ENCODE measurements at regions not wholly inside any gene's neighbourhood (a gene's known extent, or its start where the extent isn't known, plus 50 kb on each side); places are given as distances from the start of the nearest gene placed in this dataset.
"Not testable (repeated sequence)": the region's sequence is repeated elsewhere in the genome, so short reads cannot be mapped to it uniquely, and the experiment has no call there.

GRCh38 chr3:117052395-117052794 lies 342.8 kb downstream of the TUSC7 start:
- H3K36me3 ChIP-seq (ENCODE audit: control insufficient read depth in 2 of 3, insufficient read depth in 3 of 3, low read length in 3 of 3) = no peaks in the 10 kb centered on the region
- no peak for DNase-seq
- intact Hi-C loops (cut with DNase I) = no loop called here
- H3K9ac ChIP-seq (ENCODE audit: low read length in 3 of 3) = no peak overlapping the region
- H3K4me3 ChIP-seq (ENCODE audit: low read length in 3 of 3) = no peak overlapping the region
- FAIRE-seq = no peak
- TF ChIP-seq, protein P1, sequence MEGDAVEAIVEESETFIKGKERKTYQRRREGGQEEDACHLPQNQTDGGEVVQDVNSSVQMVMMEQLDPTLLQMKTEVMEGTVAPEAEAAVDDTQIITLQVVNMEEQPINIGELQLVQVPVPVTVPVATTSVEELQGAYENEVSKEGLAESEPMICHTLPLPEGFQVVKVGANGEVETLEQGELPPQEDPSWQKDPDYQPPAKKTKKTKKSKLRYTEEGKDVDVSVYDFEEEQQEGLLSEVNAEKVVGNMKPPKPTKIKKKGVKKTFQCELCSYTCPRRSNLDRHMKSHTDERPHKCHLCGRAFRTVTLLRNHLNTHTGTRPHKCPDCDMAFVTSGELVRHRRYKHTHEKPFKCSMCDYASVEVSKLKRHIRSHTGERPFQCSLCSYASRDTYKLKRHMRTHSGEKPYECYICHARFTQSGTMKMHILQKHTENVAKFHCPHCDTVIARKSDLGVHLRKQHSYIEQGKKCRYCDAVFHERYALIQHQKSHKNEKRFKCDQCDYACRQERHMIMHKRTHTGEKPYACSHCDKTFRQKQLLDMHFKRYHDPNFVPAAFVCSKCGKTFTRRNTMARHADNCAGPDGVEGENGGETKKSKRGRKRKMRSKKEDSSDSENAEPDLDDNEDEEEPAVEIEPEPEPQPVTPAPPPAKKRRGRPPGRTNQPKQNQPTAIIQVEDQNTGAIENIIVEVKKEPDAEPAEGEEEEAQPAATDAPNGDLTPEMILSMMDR (IDR thresholded peaks at IDR 0.05; ENCODE audit: borderline replicate concordance, extremely low read depth, insufficient read depth) = no peak
- no peak overlapping the region for H3K27ac ChIP-seq (ENCODE audit: low read depth in 2 of 2, low read length in 2 of 2)
- no peaks in the 10 kb centered on the region for H3K27me3 ChIP-seq (ENCODE audit: control insufficient read depth, insufficient read depth, low read length)
- H3K4me1 ChIP-seq (ENCODE audit: control insufficient read depth in 2 of 3, insufficient read depth in 2 of 3, low read depth in 1 of 3, low read length in 3 of 3) = no peaks in the 10 kb centered on the region
- no peaks in the 10 kb centered on the region for H3K9me3 ChIP-seq (ENCODE audit: control insufficient read depth in 2 of 3, insufficient read depth in 1 of 3, low read length in 3 of 3)

- Histone ChIP-seq H3K4me3 (ENCODE audit: low read length in 3 of 3) (no peak overlapping the region), H3K4me1 (ENCODE audit: control insufficient read depth in 2 of 3, insufficient read depth in 2 of 3, low read depth in 1 of 3, low read length in 3 of 3) (no peaks in the 10 kb centered on the region), H3K27ac (ENCODE audit: low read depth in 2 of 2, low read length in 2 of 2) (no peak overlapping the region), H3K9me3 (ENCODE audit: control insufficient read depth in 2 of 3, insufficient read depth in 1 of 3, low read length in 3 of 3) (no peaks in the 10 kb centered on the region), H3K27me3 (ENCODE audit: control insufficient read depth, insufficient read depth, low read length) (no peaks in the 10 kb centered on the region), H3K9ac (ENCODE audit: low read length in 3 of 3) (no peak overlapping the region), H3K36me3 (ENCODE audit: control insufficient read depth in 2 of 3, insufficient read depth in 3 of 3, low read length in 3 of 3) (no peaks in the 10 kb centered on the region)
- intact Hi-C loops (cut with DNase I) = no loop called here
- FAIRE-seq (no peak), DNase-seq (no peak)
- TF ChIP-seq, protein P1 (IDR thresholded peaks at IDR 0.05; ENCODE audit: borderline replicate concordance, extremely low read depth, insufficient read depth) = no peak
These were observed 345.0 kb downstream of the TUSC7 start for GRCh38 chr3:117054556-117054955.

GRCh38 chr3:117056946-117057345 lies 347.4 kb downstream of the TUSC7 start:
- H3K27ac ChIP-seq (ENCODE audit: low read depth in 2 of 2, low read length in 2 of 2); H3K27me3 ChIP-seq (ENCODE audit: control insufficient read depth, insufficient read depth, low read length); H3K9ac ChIP-seq (ENCODE audit: low read length in 3 of 3); H3K4me1 ChIP-seq (ENCODE audit: control insufficient read depth in 2 of 3, insufficient read depth in 2 of 3, low read depth in 1 of 3, low read length in 3 of 3); intact Hi-C loops (cut with DNase I); H3K9me3 ChIP-seq (ENCODE audit: control insufficient read depth in 2 of 3, insufficient read depth in 1 of 3, low read length in 3 of 3); FAIRE-seq; H3K4me3 ChIP-seq (ENCODE audit: low read length in 3 of 3); H3K36me3 ChIP-seq (ENCODE audit: control insufficient read depth in 2 of 3, insufficient read depth in 3 of 3, low read length in 3 of 3); DNase-seq: not testable (repeated sequence)

- H3K9me3 ChIP-seq (ENCODE audit: control insufficient read depth in 2 of 3, insufficient read depth in 1 of 3, low read length in 3 of 3) = no peaks in the 10 kb centered on the region
- H3K36me3 ChIP-seq (ENCODE audit: control insufficient read depth in 2 of 3, insufficient read depth in 3 of 3, low read length in 3 of 3) = no peaks in the 10 kb centered on the region
- TF ChIP-seq, protein P1 (IDR thresholded peaks at IDR 0.05; ENCODE audit: borderline replicate concordance, extremely low read depth, insufficient read depth) = no peak
- peak; percentile 83 for FAIRE-seq
- no peak overlapping the region for H3K4me3 ChIP-seq (ENCODE audit: low read length in 3 of 3)
- no peak overlapping the region for H3K27ac ChIP-seq (ENCODE audit: low read depth in 2 of 2, low read length in 2 of 2)
- H3K27me3 ChIP-seq (ENCODE audit: control insufficient read depth, insufficient read depth, low read length) = no peaks in the 10 kb centered on the region
- intact Hi-C loops (cut with DNase I) = no loop called here
- no peaks in the 10 kb centered on the region for H3K4me1 ChIP-seq (ENCODE audit: control insufficient read depth in 2 of 3, insufficient read depth in 2 of 3, low read depth in 1 of 3, low read length in 3 of 3)
- H3K9ac ChIP-seq (ENCODE audit: low read length in 3 of 3) = no peak overlapping the region
- peak in 2 of 5 donors; percentile 47 to 80 for DNase-seq
These were observed 349.7 kb downstream of the TUSC7 start for GRCh38 chr3:117059067-117059955.

Data from kidney (tissue), 13 donors.